Spleen (tissue), 11 donors: ENCODE measurements at regions not wholly inside any gene's neighbourhood (a gene's known extent, or its start where the extent isn't known, plus 50 kb on each side); places are given as distances from the start of the nearest gene placed in this dataset.
"Not testable (repeated sequence)": the region's sequence is repeated elsewhere in the genome, so short reads cannot be mapped to it uniquely, and the experiment has no call there.

Source experiments
- DNase-seq: peaks from one replicate; pipeline ENCODE4 v3.0.0-alpha.2; 2020
- H3K27ac ChIP-seq, 8 donors: fragments of 200-600 bp; sonication (generic) in 7 of 8; 1 replicate in 4 of 8; 2 replicates in 4 of 8; pipeline versions ENCODE4 v1.5.0 to v1.8.0; 2016 to 2021; ENCODE audit warnings: inconsistent platforms in 4 of 8, mild to moderate bottlenecking in 4 of 8, moderate library complexity in 1 of 8
- H3K27me3 ChIP-seq, 7 donors: fragments of 200-600 bp; sonication (generic) in 6 of 7; replicated peaks in 1 of 7; 1 replicate in 4 of 7; 2 replicates in 3 of 7; pipeline versions ENCODE4 v1.5.0 to v1.8.0; 2016 to 2021; ENCODE audit warnings: inconsistent platforms in 3 of 7, mild to moderate bottlenecking in 1 of 7
- H3K36me3 ChIP-seq, 6 donors: fragments of 200-600 bp; sonication (generic) in 5 of 6; 1 replicate in 4 of 6; 2 replicates in 2 of 6; pipeline versions ENCODE4 v1.5.0 to v1.8.0; 2016 to 2021; ENCODE audit warnings: inconsistent platforms in 2 of 6
- H3K4me1 ChIP-seq, 6 donors: fragments of 200-600 bp; sonication (generic) in 5 of 6; 1 replicate in 3 of 6; 2 replicates in 3 of 6; pipeline versions ENCODE4 v1.5.0 to v1.8.0; 2016 to 2021; ENCODE audit warnings: inconsistent platforms in 3 of 6
- H3K4me3 ChIP-seq, 8 donors: fragments of 200-600 bp; sonication (generic) in 7 of 8; 1 replicate in 4 of 8; 2 replicates in 4 of 8; pipeline versions ENCODE4 v1.5.0 to v1.8.0; 2016 to 2021; ENCODE audit warnings: inconsistent platforms in 4 of 8, mild to moderate bottlenecking in 4 of 8, moderate library complexity in 2 of 8
- H3K9me3 ChIP-seq, 8 donors: fragments of 200-600 bp; sonication (generic) in 7 of 8; 1 replicate in 4 of 8; 2 replicates in 4 of 8; pipeline versions ENCODE4 v1.5.0 to v1.8.0; 2016 to 2021; ENCODE audit warnings: inconsistent platforms in 4 of 8
- POLR2A ChIP-seq, 3 donors: fragments of 450-650 bp; IDR thresholded peaks; one replicate each; pipeline ENCODE4 v1.5.1; 2017; ENCODE audit warnings: antibody characterized with exemption in 3 of 3, mild to moderate bottlenecking in 1 of 3
- POLR2AphosphoS5 ChIP-seq, 3 donors: sonication (generic); formaldehyde crosslinking; IDR thresholded peaks; one replicate each; pipeline ENCODE4 v1.5.1; 2017; ENCODE audit warnings: antibody characterized with exemption in 3 of 3
- WGBS, 5 donors: extraction: QIAGEN DNeasy Blood & Tissue Kit in 3 of 5; methylation state at CpG; one replicate each; pipeline versions ENCODE4 v1.1.5 to v1.1.7; 2013 to 2018; 5-methylcytosine and 5-hydroxymethylcytosine counted together
- intact Hi-C: fragments of 100-400 bp; cut with DNase I; formaldehyde crosslinking; loops from one replicate; pipeline ENCODE4 v1.15.0; 2023; ENCODE audit warnings: low total_unique reads
- TF ChIP-seq, protein P1 (sequence below), 11 experiments: fragments of 200-600 bp in 7 of 11; fragments of 450-650 bp in 4 of 11; sonication (generic) in 4 of 11; IDR thresholded peaks in 8 of 11; conservative IDR thresholded peaks in 3 of 11; 1 replicate in 7 of 11; 2 replicates in 4 of 11; pipeline versions ENCODE4 v1.4.0 to v1.8.0; 2016 to 2021; ENCODE audit warnings: antibody characterized with exemption in 11 of 11, inconsistent platforms in 4 of 11, mild to moderate bottlenecking in 1 of 11
- donor health status: healthy with polysubstance abuse.
- donor health status: DM: no; HTN: no; CAD: no; lungs with moderate emphysema.
- donor health status: DM: no; HTN: no; CAD: no.
- donor health status: Bipolar disorder and iron deficiency.
- donor health status: healthy.
- donor health status: DM: no; HTN: no; CAD: no.
- donor health status: DM: yes; HTN: yes; CAD: no.

DNA sequence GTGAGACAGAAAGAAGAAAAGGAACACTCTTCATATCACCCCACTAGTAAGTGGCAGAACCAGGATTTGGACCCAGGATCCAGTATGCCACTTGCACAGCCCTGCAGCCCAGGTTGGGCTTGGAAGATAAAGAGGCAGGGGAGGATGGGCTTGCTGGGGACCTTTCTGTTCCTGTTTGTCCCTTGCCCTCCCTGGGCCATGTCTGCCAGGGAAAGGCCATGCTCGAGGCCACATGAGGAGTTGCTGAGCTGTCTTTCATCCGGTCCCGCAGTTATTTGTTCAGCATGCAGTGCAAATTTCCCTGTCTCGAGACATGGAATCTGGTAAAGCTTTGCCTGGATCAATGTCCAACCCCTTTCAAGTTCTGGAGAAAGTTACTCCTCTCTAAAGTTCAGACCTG, 116.0 kb upstream of the MRPS22 start:
- H3K4me1 ChIP-seq: no peaks in the 10 kb centered on the region
- no peak overlapping the region for H3K4me3 ChIP-seq
- DNase-seq: no peak
- H3K27me3 ChIP-seq: no peaks in the 10 kb centered on the region
- intact Hi-C loops: no loop called here
- 51 to 92% (median 77%) methylated on average over 4 of the region's 4 CpGs for WGBS, 5 donors
- TF ChIP-seq POLR2A (IDR thresholded peaks at IDR 0.05) (no peak), POLR2AphosphoS5 (IDR thresholded peaks at IDR 0.05) (no peak)
- TF ChIP-seq, protein P1, sequence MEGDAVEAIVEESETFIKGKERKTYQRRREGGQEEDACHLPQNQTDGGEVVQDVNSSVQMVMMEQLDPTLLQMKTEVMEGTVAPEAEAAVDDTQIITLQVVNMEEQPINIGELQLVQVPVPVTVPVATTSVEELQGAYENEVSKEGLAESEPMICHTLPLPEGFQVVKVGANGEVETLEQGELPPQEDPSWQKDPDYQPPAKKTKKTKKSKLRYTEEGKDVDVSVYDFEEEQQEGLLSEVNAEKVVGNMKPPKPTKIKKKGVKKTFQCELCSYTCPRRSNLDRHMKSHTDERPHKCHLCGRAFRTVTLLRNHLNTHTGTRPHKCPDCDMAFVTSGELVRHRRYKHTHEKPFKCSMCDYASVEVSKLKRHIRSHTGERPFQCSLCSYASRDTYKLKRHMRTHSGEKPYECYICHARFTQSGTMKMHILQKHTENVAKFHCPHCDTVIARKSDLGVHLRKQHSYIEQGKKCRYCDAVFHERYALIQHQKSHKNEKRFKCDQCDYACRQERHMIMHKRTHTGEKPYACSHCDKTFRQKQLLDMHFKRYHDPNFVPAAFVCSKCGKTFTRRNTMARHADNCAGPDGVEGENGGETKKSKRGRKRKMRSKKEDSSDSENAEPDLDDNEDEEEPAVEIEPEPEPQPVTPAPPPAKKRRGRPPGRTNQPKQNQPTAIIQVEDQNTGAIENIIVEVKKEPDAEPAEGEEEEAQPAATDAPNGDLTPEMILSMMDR (IDR thresholded peaks at IDR 0.05 in 8 of 11, conservative IDR thresholded peaks at IDR 0.05 in 3 of 11): no peak
- no peaks in the 10 kb centered on the region for H3K36me3 ChIP-seq
- no peaks in the 10 kb centered on the region for H3K9me3 ChIP-seq
- H3K27ac ChIP-seq: no peak overlapping the region

- intact Hi-C loops: no loop called here
- 89 to 97% (median 95%) methylated on average over 8 of the region's 8 CpGs for WGBS, 5 donors
- no peak overlapping the region for H3K27ac ChIP-seq
- H3K9me3 ChIP-seq: no peaks in the 10 kb centered on the region
- H3K4me1 ChIP-seq: no peaks in the 10 kb centered on the region
- TF ChIP-seq POLR2A (IDR thresholded peaks at IDR 0.05) (no peak), POLR2AphosphoS5 (IDR thresholded peaks at IDR 0.05) (no peak)
- TF ChIP-seq, protein P1 (IDR thresholded peaks at IDR 0.05 in 8 of 11, conservative IDR thresholded peaks at IDR 0.05 in 3 of 11): no peak
- no peak overlapping the region for H3K4me3 ChIP-seq
- no peak for DNase-seq
- H3K36me3 ChIP-seq: no peaks in the 10 kb centered on the region
- H3K27me3 ChIP-seq: no peaks in the 10 kb centered on the region
Observed at GRCh38 chr3:139230391-139230790, 113.4 kb upstream of the MRPS22 start.

GRCh38 chr3:139231555-139232281, 112.1 kb upstream of the MRPS22 start:
- Histone ChIP-seq H3K4me3 (no peak overlapping the region), H3K27ac (no peak overlapping the region), H3K4me1 (no peaks in the 10 kb centered on the region), H3K9me3 (no peaks in the 10 kb centered on the region), H3K27me3 (no peaks in the 10 kb centered on the region), H3K36me3 (no peaks in the 10 kb centered on the region)
- intact Hi-C loops: no loop called here
- no peak for DNase-seq
- 67 to 75% (median 72%) methylated on average over 5 of the region's 5 CpGs for WGBS, 5 donors
- TF ChIP-seq POLR2AphosphoS5 (IDR thresholded peaks at IDR 0.05): no peak
- TF ChIP-seq, protein P1 (IDR thresholded peaks at IDR 0.05 in 8 of 11, conservative IDR thresholded peaks at IDR 0.05 in 3 of 11): no peak
- no peak for TF ChIP-seq POLR2A (IDR thresholded peaks at IDR 0.05)

- WGBS, 5 donors: 85 to 93% (median 87%) methylated on average over 3 of the region's 3 CpGs
- H3K27me3 ChIP-seq, H3K9me3 ChIP-seq, intact Hi-C loops, H3K27ac ChIP-seq, H3K4me3 ChIP-seq, H3K36me3 ChIP-seq, DNase-seq, H3K4me1 ChIP-seq: not testable (repeated sequence)
Observed at GRCh38 chr3:139232341-139232740, 111.5 kb upstream of the MRPS22 start.
